ENCODE measurements at regions not wholly inside any gene's neighbourhood (a gene's known extent, or its start where the extent isn't known, plus 50 kb on each side); places are given as distances from the start of the nearest gene placed in this dataset.
A peak's percentile ranks its signal among the peaks of the same experiment; 100 is the strongest.

- DNase-seq = no peak
Measured at GRCh38 chr7:35533902-35534301, 161.0 kb downstream of the HERPUD2 start.

- no peak for DNase-seq
Measured at GRCh38 chr7:35530124-35531109, 164.5 kb downstream of the HERPUD2 start.

- DNase-seq = no peak
Measured at GRCh38 chr7:35529713-35530112, 165.2 kb downstream of the HERPUD2 start.

- no peak for DNase-seq
Measured at GRCh38 chr7:35528381-35528977, 166.5 kb downstream of the HERPUD2 start.

GRCh38 chr7:35526645-35527044 is 168.3 kb downstream of the HERPUD2 start:
- DNase-seq = no peak

GRCh38 chr7:35524112-35524804 is 170.7 kb downstream of the HERPUD2 start:
- no peak for DNase-seq

GRCh38 chr7:35523292-35523691 is 171.6 kb downstream of the HERPUD2 start:
- no peak for DNase-seq

- DNase-seq = no peak
Measured at GRCh38 chr7:35522697-35523096, 172.2 kb downstream of the HERPUD2 start.

GRCh38 chr7:35521941-35522340 is 173.0 kb downstream of the HERPUD2 start:
- no peak for DNase-seq

- no peak for DNase-seq
Measured at GRCh38 chr7:35520810-35521625, 173.9 kb downstream of the HERPUD2 start.

- DNase-seq = peak; percentile 2
Measured at GRCh38 chr7:35519971-35520809, 174.7 kb downstream of the HERPUD2 start.

- no peak for DNase-seq
Measured at GRCh38 chr7:35518767-35519166, 176.2 kb downstream of the HERPUD2 start.

- no peak for DNase-seq
Measured at GRCh38 chr7:35516498-35516897, 178.4 kb downstream of the HERPUD2 start.

GRCh38 chr7:35513828-35514227 is 181.1 kb downstream of the HERPUD2 start:
- no peak for DNase-seq

GRCh38 chr7:35513195-35513594 is 181.7 kb downstream of the HERPUD2 start:
- no peak for DNase-seq

- DNase-seq = no peak
Measured at GRCh38 chr7:35512716-35513115, 182.2 kb downstream of the HERPUD2 start.

GRCh38 chr7:35508623-35509400 is 186.1 kb downstream of the HERPUD2 start:
- no peak for DNase-seq

- DNase-seq = no peak
Measured at GRCh38 chr7:35505066-35505465, 189.9 kb downstream of the HERPUD2 start.

GRCh38 chr7:35504365-35504764 is 190.6 kb downstream of the HERPUD2 start:
- no peak for DNase-seq

- no peak for DNase-seq
Measured at GRCh38 chr7:35501681-35502080, 193.3 kb downstream of the HERPUD2 start.

- DNase-seq = no peak
Measured at GRCh38 chr7:35499226-35499625, 195.7 kb downstream of the HERPUD2 start.

All from effector CD8-positive, alpha-beta T cell (primary cell).